Activated CD8-positive, alpha-beta T cell treated with anti-CD3 and anti-CD28 coated beads for 36 hours (primary cell): ENCODE measurements at regions not wholly inside any gene's neighbourhood (a gene's known extent, or its start where the extent isn't known, plus 50 kb on each side); places are given as distances from the start of the nearest gene placed in this dataset.

Experiments
- ATAC-seq: fragments of 200-7000 bp; cut with Tn5 transposase; one replicate; pipeline ENCODE4 v1.10.0; 2021; ENCODE audit warnings: mild to moderate bottlenecking, moderate library complexity
- CTCF ChIA-PET: fragments of 350-600 bp; sonication (Branson Sonifier 250); formaldehyde crosslinking; loops from one replicate; lab custom pipeline; 2021; ENCODE audit warnings: antibody characterized with exemption; lab: Charles Lee
- POLR2A ChIA-PET: fragments of 350-600 bp; sonication (Branson Sonifier 250); formaldehyde crosslinking; loops from one replicate; lab custom pipeline; 2021; ENCODE audit warnings: antibody characterized with exemption; lab: Charles Lee
- DNase-seq: peaks from one replicate; pipeline ENCODE4 v3.0.0-alpha.2; 2020
- H3K27ac Mint-ChIP-seq: one replicate; pipeline ENCODE4 v1.8.0; 2021; ENCODE audit warnings: mild to moderate bottlenecking, mixed read lengths
- H3K27me3 Mint-ChIP-seq: one replicate; pipeline ENCODE4 v1.8.0; 2021; ENCODE audit warnings: mixed read lengths
- H3K36me3 Mint-ChIP-seq: one replicate; pipeline ENCODE4 v1.8.0; 2021; ENCODE audit warnings: low read depth, mixed read lengths
- H3K4me1 Mint-ChIP-seq: one replicate; pipeline ENCODE4 v1.8.0; 2021; ENCODE audit warnings: low read depth, mixed read lengths
- H3K4me3 Mint-ChIP-seq: one replicate; pipeline ENCODE4 v1.8.0; 2021; ENCODE audit warnings: mild to moderate bottlenecking, moderate library complexity, mixed read lengths
- H3K9me3 Mint-ChIP-seq: one replicate; pipeline ENCODE4 v1.8.0; 2021; ENCODE audit warnings: mixed read lengths
- CTCF ChIP-seq: fragments of 200-600 bp; IDR thresholded peaks from one replicate; pipeline ENCODE4 v1.8.0; 2022; ENCODE audit warnings: antibody characterized with exemption, mild to moderate bottlenecking
- intact Hi-C: fragments of 100-400 bp; cut with micrococcal nuclease; formaldehyde crosslinking; loops from one replicate; pipeline ENCODE4 v1.10.0; 2022

GRCh38 chr16:86866986-86867722 is 288.8 kb downstream of the FOXL1 start:
- no peak for TF ChIP-seq CTCF
- POLR2A ChIA-PET = no interaction called here
- CTCF ChIA-PET = no interaction called here
- H3K4me3 Mint-ChIP-seq = no peak overlapping the region
- intact Hi-C loops = no loop called here
- no peak for ATAC-seq
- no peaks in the 10 kb centered on the region for H3K9me3 Mint-ChIP-seq
- DNase-seq = no peak
- H3K36me3 Mint-ChIP-seq = no peaks in the 10 kb centered on the region
- H3K27ac Mint-ChIP-seq = no peak overlapping the region
- no peaks in the 10 kb centered on the region for H3K4me1 Mint-ChIP-seq
- H3K27me3 Mint-ChIP-seq = no peaks in the 10 kb centered on the region

- DNase-seq (no peak), ATAC-seq (no peak)
- no peaks in the 10 kb centered on the region for H3K9me3 Mint-ChIP-seq
- H3K27me3 Mint-ChIP-seq = no peaks in the 10 kb centered on the region
- TF ChIP-seq CTCF = no peak
- no peak overlapping the region for H3K27ac Mint-ChIP-seq
- no peak overlapping the region for H3K4me3 Mint-ChIP-seq
- intact Hi-C loops = no loop called here
- no peaks in the 10 kb centered on the region for H3K4me1 Mint-ChIP-seq
- H3K36me3 Mint-ChIP-seq = no peaks in the 10 kb centered on the region
- ChIA-PET CTCF (no interaction called here), POLR2A (no interaction called here)
Observed at GRCh38 chr16:86868070-86868469, 289.7 kb downstream of the FOXL1 start.

GRCh38 chr16:86868786-86869185 is 290.4 kb downstream of the FOXL1 start:
- Mint-ChIP-seq H3K4me1 (no peaks in the 10 kb centered on the region), H3K27me3 (no peaks in the 10 kb centered on the region), H3K9me3 (no peaks in the 10 kb centered on the region), H3K27ac (no peak overlapping the region), H3K4me3 (no peak overlapping the region), H3K36me3 (no peaks in the 10 kb centered on the region)
- TF ChIP-seq CTCF = no peak
- no peak for DNase-seq
- ChIA-PET CTCF (no interaction called here), POLR2A (no interaction called here)
- no peak for ATAC-seq
- intact Hi-C loops = no loop called here

- intact Hi-C loops = no loop called here
- ChIA-PET CTCF (no interaction called here), POLR2A (no interaction called here)
- Mint-ChIP-seq H3K27me3 (peaks cover 2% of the 10 kb centered on the region), H3K9me3 (no peaks in the 10 kb centered on the region), H3K36me3 (no peaks in the 10 kb centered on the region), H3K4me1 (no peaks in the 10 kb centered on the region), H3K27ac (no peak overlapping the region), H3K4me3 (no peak overlapping the region)
- DNase-seq (no peak), ATAC-seq (no peak)
- TF ChIP-seq CTCF = no peak
Observed at GRCh38 chr16:86869288-86870022, 291.1 kb downstream of the FOXL1 start.

GRCh38 chr16:86870380-86870779 is 292.0 kb downstream of the FOXL1 start:
- intact Hi-C loops = no loop called here
- Mint-ChIP-seq H3K27ac (no peak overlapping the region), H3K4me1 (no peaks in the 10 kb centered on the region), H3K36me3 (no peaks in the 10 kb centered on the region), H3K4me3 (no peak overlapping the region), H3K9me3 (no peaks in the 10 kb centered on the region), H3K27me3 (peaks cover 4% of the 10 kb centered on the region)
- ChIA-PET POLR2A (no interaction called here), CTCF (no interaction called here)
- ATAC-seq = no peak
- no peak for TF ChIP-seq CTCF
- no peak for DNase-seq
